Naive B cell (primary cell): ENCODE measurements at regions not wholly inside any gene's neighbourhood (a gene's known extent, or its start where the extent isn't known, plus 50 kb on each side); places are given as distances from the start of the nearest gene placed in this dataset.

Experiments used
- ATAC-seq, 2 donors: fragments of 150-1000 bp; cut with Tn5 transposase; 2 replicates each; pipeline ENCODE4 v1.10.0; 2021; ENCODE audit warnings: low read depth in 2 of 2, mild to moderate bottlenecking in 2 of 2, moderate library complexity in 2 of 2
- DNase-seq: peaks from one replicate; pipeline ENCODE4 v3.0.0; 2022
- H3K27ac Mint-ChIP-seq, 6 donors: one replicate each; pipeline ENCODE4 v1.8.0; 2020 to 2022; ENCODE audit warnings: mild to moderate bottlenecking in 6 of 6, mixed read lengths in 6 of 6, moderate library complexity in 5 of 6, inconsistent platforms in 2 of 6
- H3K27me3 Mint-ChIP-seq, 3 donors: one replicate each; pipeline ENCODE4 v1.8.0; 2021 to 2022; ENCODE audit warnings: mixed read lengths in 3 of 3, mild to moderate bottlenecking in 1 of 3
- H3K36me3 Mint-ChIP-seq, 2 donors: one replicate each; pipeline ENCODE4 v1.8.0; 2020 to 2022; ENCODE audit warnings: mixed read lengths in 2 of 2, inconsistent platforms in 1 of 2, mild to moderate bottlenecking in 1 of 2
- H3K4me1 Mint-ChIP-seq, 3 donors: one replicate each; pipeline ENCODE4 v1.8.0; 2020 to 2022; ENCODE audit warnings: mixed read lengths in 3 of 3, inconsistent platforms in 1 of 3, mild to moderate bottlenecking in 1 of 3, moderate library complexity in 1 of 3
- H3K4me3 Mint-ChIP-seq, 8 donors: one replicate each; pipeline ENCODE4 v1.8.0; 2020 to 2022; ENCODE audit warnings: mild to moderate bottlenecking in 8 of 8, mixed read lengths in 8 of 8, moderate library complexity in 8 of 8, inconsistent platforms in 2 of 8
- H3K9me3 Mint-ChIP-seq, 7 donors: one replicate each; pipeline ENCODE4 v1.8.0; 2020 to 2022; ENCODE audit warnings: mixed read lengths in 7 of 7, mild to moderate bottlenecking in 5 of 7, inconsistent platforms in 2 of 7, moderate library complexity in 1 of 7

DNA sequence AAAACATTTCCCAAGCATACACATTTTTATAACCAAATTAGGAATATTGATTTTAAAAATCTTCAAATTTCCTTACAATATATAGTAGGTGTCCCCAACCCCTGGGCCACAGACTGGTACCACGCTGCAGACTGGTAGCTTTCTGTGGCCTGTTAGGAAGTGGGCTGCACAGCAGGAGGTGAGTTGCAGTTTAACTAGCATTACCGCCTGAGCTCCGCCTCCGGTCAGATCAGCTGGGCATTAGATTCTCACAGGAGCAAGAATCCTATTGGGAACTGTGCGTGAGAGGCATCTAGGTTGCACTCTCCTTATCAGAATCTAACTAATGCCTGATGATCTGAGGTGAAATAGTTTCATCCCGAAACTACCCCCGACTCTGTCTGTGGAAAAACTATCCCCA, 62.1 kb downstream of the ZWINT start:
- DNase-seq (no peak), ATAC-seq (no peak)
- no peaks in the 10 kb centered on the region for H3K27me3 Mint-ChIP-seq
- no peaks in the 10 kb centered on the region for H3K4me1 Mint-ChIP-seq
- no peaks in the 10 kb centered on the region for H3K36me3 Mint-ChIP-seq
- H3K4me3 Mint-ChIP-seq: no peak overlapping the region
- H3K27ac Mint-ChIP-seq: no peak overlapping the region
- peaks cover 0 to 5% (median under 1%) of the 10 kb centered on the region in 7 donors for H3K9me3 Mint-ChIP-seq

DNA sequence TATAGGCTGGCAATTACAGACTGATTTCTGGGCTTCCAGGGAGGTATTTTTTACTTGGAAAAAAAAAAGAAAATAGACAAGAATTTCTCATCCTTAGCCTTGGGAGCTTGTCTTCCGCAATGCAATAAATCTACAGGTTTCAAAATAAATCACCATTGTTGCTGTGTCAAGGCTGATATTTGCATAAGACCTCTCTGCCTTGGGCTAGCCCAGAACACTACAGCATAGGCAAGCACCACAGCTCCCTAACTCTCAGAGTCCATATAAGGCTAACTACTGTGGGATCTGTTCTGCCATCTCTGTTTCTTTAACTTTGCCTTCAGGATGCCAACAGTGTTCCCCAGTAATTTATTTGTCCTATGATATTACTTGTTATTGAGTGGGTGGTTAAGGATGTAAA, 64.4 kb downstream of the ZWINT start:
- no peaks in the 10 kb centered on the region for H3K4me1 Mint-ChIP-seq
- H3K27me3 Mint-ChIP-seq: no peaks in the 10 kb centered on the region
- peaks cover 0 to 16% (median 3%) of the 10 kb centered on the region in 7 donors for H3K9me3 Mint-ChIP-seq
- H3K4me3 Mint-ChIP-seq: no peak overlapping the region
- DNase-seq: no peak
- ATAC-seq: no peak
- H3K27ac Mint-ChIP-seq: no peak overlapping the region
- H3K36me3 Mint-ChIP-seq: no peaks in the 10 kb centered on the region

DNA sequence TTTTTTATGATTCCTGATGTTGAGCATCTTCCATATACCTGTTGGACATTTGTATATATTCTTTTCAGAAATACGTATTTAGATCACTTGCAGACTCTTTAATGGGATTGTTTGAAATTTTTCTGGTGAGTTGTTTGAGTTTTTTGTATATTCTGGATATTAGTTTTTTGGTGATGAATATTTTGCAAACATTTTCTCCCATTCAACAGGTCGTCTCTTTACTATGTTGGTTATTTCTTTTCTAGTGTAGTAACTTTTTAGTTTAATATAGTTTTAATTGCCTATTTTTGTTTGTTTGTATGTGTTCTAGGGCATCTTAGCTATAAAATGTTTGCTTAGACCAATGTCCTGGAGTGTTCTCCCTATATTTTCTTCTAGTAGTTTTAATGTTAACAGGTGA, 72.7 kb downstream of the ZWINT start:
- Mint-ChIP-seq H3K27me3 (no peaks in the 10 kb centered on the region), H3K36me3 (no peaks in the 10 kb centered on the region), H3K27ac (no peak overlapping the region), H3K9me3 (peaks cover 0 to 19% (median 3%) of the 10 kb centered on the region in 7 donors), H3K4me3 (no peak overlapping the region), H3K4me1 (no peaks in the 10 kb centered on the region)
- DNase-seq: no peak
- ATAC-seq: no peak

DNA sequence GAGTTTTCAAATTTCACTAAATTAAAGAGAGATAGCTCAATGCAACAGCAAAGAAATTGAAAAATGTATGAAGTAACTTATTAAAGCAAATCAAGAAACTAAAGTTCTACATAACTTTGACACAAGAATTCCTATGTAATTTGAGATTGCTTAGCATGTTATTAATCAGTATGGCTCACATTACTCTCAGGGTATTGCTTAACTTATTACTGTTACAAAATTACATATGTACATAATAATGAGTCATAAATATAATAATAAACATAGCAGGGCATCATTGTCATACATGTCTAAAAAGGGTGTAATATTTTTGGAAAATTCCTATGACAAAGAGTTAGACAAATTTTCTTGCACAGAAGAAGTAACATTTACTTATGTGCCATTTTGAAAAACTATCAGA, 75.0 kb downstream of the ZWINT start:
- Mint-ChIP-seq H3K27ac (no peak overlapping the region), H3K36me3 (no peaks in the 10 kb centered on the region), H3K9me3 (peaks cover 0 to 11% (median 0%) of the 10 kb centered on the region in 7 donors), H3K27me3 (no peaks in the 10 kb centered on the region), H3K4me3 (no peak overlapping the region), H3K4me1 (no peaks in the 10 kb centered on the region)
- no peak for ATAC-seq
- no peak for DNase-seq

GRCh38 chr10:56279270-56279669, 81.8 kb downstream of the ZWINT start:
- H3K4me3 Mint-ChIP-seq: no peak overlapping the region
- DNase-seq (no peak), ATAC-seq (no peak)
- H3K9me3 Mint-ChIP-seq: peaks cover 0 to 5% (median 0%) of the 10 kb centered on the region in 7 donors
- H3K36me3 Mint-ChIP-seq: no peaks in the 10 kb centered on the region
- H3K27ac Mint-ChIP-seq: no peak overlapping the region
- no peaks in the 10 kb centered on the region for H3K4me1 Mint-ChIP-seq
- no peaks in the 10 kb centered on the region for H3K27me3 Mint-ChIP-seq

GRCh38 chr10:56269181-56269580, 91.9 kb downstream of the ZWINT start:
- no peaks in the 10 kb centered on the region for H3K4me1 Mint-ChIP-seq
- DNase-seq (no peak), ATAC-seq (no peak)
- H3K27me3 Mint-ChIP-seq: no peaks in the 10 kb centered on the region
- H3K36me3 Mint-ChIP-seq: no peaks in the 10 kb centered on the region
- H3K9me3 Mint-ChIP-seq: no peaks in the 10 kb centered on the region
- no peak overlapping the region for H3K27ac Mint-ChIP-seq
- H3K4me3 Mint-ChIP-seq: no peak overlapping the region

- H3K9me3 Mint-ChIP-seq: no peaks in the 10 kb centered on the region
- no peak overlapping the region for H3K4me3 Mint-ChIP-seq
- H3K27me3 Mint-ChIP-seq: no peaks in the 10 kb centered on the region
- no peaks in the 10 kb centered on the region for H3K4me1 Mint-ChIP-seq
- no peak for DNase-seq
- no peak overlapping the region for H3K27ac Mint-ChIP-seq
- H3K36me3 Mint-ChIP-seq: no peaks in the 10 kb centered on the region
- ATAC-seq: no peak
Observed at GRCh38 chr10:56266120-56266519, 94.9 kb downstream of the ZWINT start.

DNA sequence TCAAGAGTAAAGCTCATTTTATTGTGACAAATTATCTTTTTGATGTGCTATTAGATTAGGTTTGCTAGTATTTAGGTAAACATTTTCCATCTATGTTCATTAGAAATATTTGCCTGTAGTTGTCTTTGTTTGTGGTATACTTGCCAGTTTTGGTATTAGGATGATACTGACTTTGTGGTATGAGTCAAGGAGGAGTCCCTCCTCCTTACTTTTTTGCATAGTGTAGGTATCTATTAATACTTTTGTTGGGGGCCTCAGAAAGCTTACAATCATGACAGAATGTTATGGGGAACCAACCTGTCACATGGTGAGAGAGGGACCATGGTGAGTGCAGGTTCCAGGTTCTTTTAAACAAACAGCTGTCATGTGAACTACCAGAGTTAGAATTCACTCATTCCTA, 102.1 kb downstream of the ZWINT start:
- no peaks in the 10 kb centered on the region for H3K27me3 Mint-ChIP-seq
- no peak for ATAC-seq
- H3K27ac Mint-ChIP-seq: no peak overlapping the region
- H3K9me3 Mint-ChIP-seq: peaks cover 0 to 2% (median 0%) of the 10 kb centered on the region in 7 donors
- no peaks in the 10 kb centered on the region for H3K4me1 Mint-ChIP-seq
- no peak overlapping the region for H3K4me3 Mint-ChIP-seq
- no peak for DNase-seq
- H3K36me3 Mint-ChIP-seq: no peaks in the 10 kb centered on the region

GRCh38 chr10:56258378-56258777, 102.7 kb downstream of the ZWINT start:
- Mint-ChIP-seq H3K27me3 (no peaks in the 10 kb centered on the region), H3K9me3 (peaks cover 0 to 6% (median 0%) of the 10 kb centered on the region in 7 donors), H3K27ac (no peak overlapping the region), H3K36me3 (no peaks in the 10 kb centered on the region), H3K4me3 (no peak overlapping the region), H3K4me1 (no peaks in the 10 kb centered on the region)
- DNase-seq (no peak), ATAC-seq (no peak)

GRCh38 chr10:56255298-56255697, 105.8 kb downstream of the ZWINT start:
- DNase-seq: no peak
- peaks cover 0 to 8% (median 0%) of the 10 kb centered on the region in 7 donors for H3K9me3 Mint-ChIP-seq
- no peak for ATAC-seq
- H3K27ac Mint-ChIP-seq: no peak overlapping the region
- no peaks in the 10 kb centered on the region for H3K36me3 Mint-ChIP-seq
- no peaks in the 10 kb centered on the region for H3K27me3 Mint-ChIP-seq
- H3K4me3 Mint-ChIP-seq: no peak overlapping the region
- no peaks in the 10 kb centered on the region for H3K4me1 Mint-ChIP-seq

GRCh38 chr10:56240471-56240870, 120.6 kb downstream of the ZWINT start:
- ATAC-seq (no peak), DNase-seq (no peak)
- Mint-ChIP-seq H3K4me1 (no peaks in the 10 kb centered on the region), H3K4me3 (no peak overlapping the region), H3K9me3 (no peaks in the 10 kb centered on the region), H3K27me3 (no peaks in the 10 kb centered on the region), H3K36me3 (no peaks in the 10 kb centered on the region), H3K27ac (no peak overlapping the region)

- Mint-ChIP-seq H3K9me3 (peaks cover 0 to 3% (median 0%) of the 10 kb centered on the region in 7 donors), H3K36me3 (no peaks in the 10 kb centered on the region), H3K4me1 (no peaks in the 10 kb centered on the region), H3K27ac (no peak overlapping the region), H3K4me3 (no peak overlapping the region), H3K27me3 (no peaks in the 10 kb centered on the region)
- no peak for DNase-seq
- no peak for ATAC-seq
Observed at GRCh38 chr10:56231436-56231835, 129.6 kb downstream of the ZWINT start.

DNA sequence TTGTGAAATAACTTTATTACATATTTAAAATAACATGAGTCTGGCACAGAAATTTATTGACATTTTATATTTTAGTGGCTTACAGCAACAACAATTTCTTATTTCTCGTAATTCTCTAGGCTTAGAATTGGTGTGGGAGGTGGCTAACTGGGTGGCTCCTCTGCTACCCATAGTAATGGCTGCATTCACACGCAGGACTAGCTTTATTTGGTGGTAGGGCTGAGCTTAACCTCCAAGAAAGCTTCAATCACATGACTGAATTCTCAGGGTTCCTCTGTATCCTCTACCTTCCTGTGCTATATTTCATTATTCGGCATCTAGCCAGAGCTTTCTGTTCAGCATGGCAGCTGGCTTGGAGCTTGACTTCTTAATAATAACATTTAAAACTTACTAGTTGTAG, 138.8 kb downstream of the ZWINT start:
- H3K27ac Mint-ChIP-seq: no peak overlapping the region
- DNase-seq (no peak), ATAC-seq (no peak)
- no peak overlapping the region for H3K4me3 Mint-ChIP-seq
- H3K36me3 Mint-ChIP-seq: no peaks in the 10 kb centered on the region
- no peaks in the 10 kb centered on the region for H3K4me1 Mint-ChIP-seq
- H3K27me3 Mint-ChIP-seq: no peaks in the 10 kb centered on the region
- peaks cover 0 to 1% (median 0%) of the 10 kb centered on the region in 7 donors for H3K9me3 Mint-ChIP-seq

GRCh38 chr10:56212951-56213350, 148.1 kb downstream of the ZWINT start:
- no peaks in the 10 kb centered on the region for H3K36me3 Mint-ChIP-seq
- no peak overlapping the region for H3K27ac Mint-ChIP-seq
- no peaks in the 10 kb centered on the region for H3K27me3 Mint-ChIP-seq
- no peak overlapping the region for H3K4me3 Mint-ChIP-seq
- H3K4me1 Mint-ChIP-seq: no peaks in the 10 kb centered on the region
- ATAC-seq (no peak), DNase-seq (no peak)
- peaks cover 0 to 14% (median 10%) of the 10 kb centered on the region in 7 donors for H3K9me3 Mint-ChIP-seq

- Mint-ChIP-seq H3K4me3 (no peak overlapping the region), H3K9me3 (peaks cover 0 to 6% (median 2%) of the 10 kb centered on the region in 7 donors), H3K27me3 (no peaks in the 10 kb centered on the region), H3K27ac (no peak overlapping the region), H3K4me1 (no peaks in the 10 kb centered on the region), H3K36me3 (no peaks in the 10 kb centered on the region)
- no peak for ATAC-seq
- no peak for DNase-seq
Observed at GRCh38 chr10:56181607-56182006, 179.5 kb downstream of the ZWINT start.
